ENCODE measurements at regions not wholly inside any gene's neighbourhood (a gene's known extent, or its start where the extent isn't known, plus 50 kb on each side); places are given as distances from the start of the nearest gene placed in this dataset.

- no peak for TF ChIP-seq CTCF (conservative IDR thresholded peaks at IDR 0.05; ENCODE audit: low read depth)
- no peak for DNase-seq (ENCODE audit: low spot score)
- CTCF ChIA-PET, result no interaction called here
- H3K27ac ChIP-seq, result no peak overlapping the region
- POLR2A ChIA-PET (ENCODE audit: low non-redundant PET), result no interaction called here
Observed at GRCh38 chr14:71381814-71382213, 474.6 kb downstream of the PCNX1 start.

GRCh38 chr14:71382315-71382714, 475.1 kb downstream of the PCNX1 start:
- POLR2A ChIA-PET (ENCODE audit: low non-redundant PET), result no interaction called here
- DNase-seq (ENCODE audit: low spot score), result no peak
- no peak for TF ChIP-seq CTCF (conservative IDR thresholded peaks at IDR 0.05; ENCODE audit: low read depth)
- H3K27ac ChIP-seq, result no peak overlapping the region
- CTCF ChIA-PET, result no interaction called here

DNA sequence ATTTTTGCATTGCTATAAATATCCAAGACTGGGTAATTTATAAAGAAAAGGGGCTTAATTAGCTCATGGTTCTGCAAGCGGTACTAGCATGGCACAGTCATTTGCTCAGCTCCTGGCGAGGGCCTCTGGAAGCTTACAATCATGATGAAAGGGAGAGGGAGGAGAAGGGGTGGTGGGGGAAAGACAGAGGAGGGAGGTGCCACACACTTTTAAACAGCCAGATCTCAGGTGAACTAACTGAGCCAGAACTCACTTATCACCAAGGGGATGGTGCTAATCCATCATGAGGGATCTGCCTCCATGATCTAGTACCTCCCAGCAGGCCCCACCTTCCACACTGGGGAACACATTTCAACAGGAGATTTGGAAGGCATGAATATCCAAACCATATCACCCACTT, 476.3 kb downstream of the PCNX1 start:
- ChIA-PET CTCF (no interaction called here), POLR2A (ENCODE audit: low non-redundant PET) (no interaction called here)
- no peak for DNase-seq (ENCODE audit: low spot score)
- H3K27ac ChIP-seq, result no peak overlapping the region
- no peak for TF ChIP-seq CTCF (conservative IDR thresholded peaks at IDR 0.05; ENCODE audit: low read depth)

DNA sequence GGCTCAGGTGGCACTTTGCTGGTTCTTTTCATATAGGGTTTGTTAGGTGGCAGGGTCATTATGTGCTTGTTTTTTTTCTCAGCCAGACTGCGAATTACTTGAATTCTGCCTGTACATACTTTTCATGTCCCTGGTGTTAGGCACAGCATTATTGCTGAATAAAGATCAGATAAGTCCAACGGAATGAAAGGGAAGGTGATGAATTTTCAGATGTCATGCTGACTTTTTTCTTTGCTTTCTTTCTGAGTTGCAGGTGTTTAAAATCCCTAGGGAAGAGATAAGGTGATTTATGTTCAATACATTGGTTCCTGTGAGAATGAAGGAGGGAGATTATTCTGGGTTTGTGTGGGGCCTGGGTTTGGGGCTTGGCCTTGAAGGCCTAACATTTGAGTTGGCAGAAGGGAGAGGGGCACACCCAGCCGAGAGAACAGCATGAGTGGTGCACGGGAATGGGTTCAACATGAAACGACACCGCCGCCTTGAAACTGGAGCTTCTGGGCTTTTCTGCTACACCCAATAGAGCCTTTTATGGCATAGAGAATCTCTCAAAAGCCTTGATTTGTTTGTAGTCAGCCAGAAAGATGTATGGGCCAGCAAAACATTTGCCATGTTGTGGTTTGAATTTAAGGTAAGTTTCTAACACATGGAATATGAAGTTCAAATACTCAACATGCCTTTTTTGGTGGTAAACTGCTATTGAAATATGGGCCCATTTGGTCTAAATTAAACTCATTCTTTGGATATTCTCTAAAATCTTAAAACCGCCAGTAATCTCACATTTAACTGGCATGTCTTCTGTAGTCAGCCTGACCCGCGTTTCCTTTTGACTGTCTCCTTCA, 477.0 kb downstream of the PCNX1 start:
- ChIA-PET POLR2A (ENCODE audit: low non-redundant PET) (no interaction called here), CTCF (no interaction called here)
- no peak overlapping the region for H3K27ac ChIP-seq
- TF ChIP-seq CTCF (conservative IDR thresholded peaks at IDR 0.05; ENCODE audit: low read depth), result no peak
- no peak for DNase-seq (ENCODE audit: low spot score)

- no peak for DNase-seq (ENCODE audit: low spot score)
- TF ChIP-seq CTCF (conservative IDR thresholded peaks at IDR 0.05; ENCODE audit: low read depth), result no peak
- ChIA-PET POLR2A (ENCODE audit: low non-redundant PET) (no interaction called here), CTCF (no interaction called here)
- H3K27ac ChIP-seq, result no peak overlapping the region
Observed at GRCh38 chr14:71387753-71388152, 480.5 kb downstream of the PCNX1 start.

- ChIA-PET CTCF (interaction anchor here (0.6 kb wide), 1 partner anchor 125 kb away, joined by 4 read pairs; no protein-coding TSS in a partner anchor), POLR2A (ENCODE audit: low non-redundant PET) (no interaction called here)
- no peak for DNase-seq (ENCODE audit: low spot score)
- no peak for TF ChIP-seq CTCF (conservative IDR thresholded peaks at IDR 0.05; ENCODE audit: low read depth)
- H3K27ac ChIP-seq, result no peak overlapping the region
Observed at GRCh38 chr14:71388336-71388735, 481.1 kb downstream of the PCNX1 start.
